ENCODE measurements at regions not wholly inside any gene's neighbourhood (a gene's known extent, or its start where the extent isn't known, plus 50 kb on each side); places are given as distances from the start of the nearest gene placed in this dataset.

- no peak for DNase-seq
Measured at GRCh38 chr11:95690100-95690499, 99.5 kb downstream of the FAM76B start.

GRCh38 chr11:95688501-95689222 lies 100.9 kb downstream of the FAM76B start:
- DNase-seq: no peak

GRCh38 chr11:95688015-95688414 lies 101.6 kb downstream of the FAM76B start:
- DNase-seq: no peak

- no peak for DNase-seq
Measured at GRCh38 chr11:95686265-95686664, 103.3 kb downstream of the FAM76B start.

- no peak for DNase-seq
Measured at GRCh38 chr11:95684701-95685100, 104.9 kb downstream of the FAM76B start.

- DNase-seq: no peak
Measured at GRCh38 chr11:95684170-95684569, 105.4 kb downstream of the FAM76B start.

- no peak for DNase-seq
Measured at GRCh38 chr11:95682552-95682951, 107.0 kb downstream of the FAM76B start.

- DNase-seq: no peak
Measured at GRCh38 chr11:95680169-95680929, 109.2 kb downstream of the FAM76B start.

GRCh38 chr11:95678988-95679387 lies 110.6 kb downstream of the FAM76B start:
- DNase-seq: no peak

GRCh38 chr11:95676308-95676707 lies 113.3 kb downstream of the FAM76B start:
- no peak for DNase-seq

GRCh38 chr11:95675585-95675984 lies 114.0 kb downstream of the FAM76B start:
- DNase-seq: no peak

GRCh38 chr11:95674657-95675358 lies 114.8 kb downstream of the FAM76B start:
- no peak for DNase-seq

- DNase-seq: no peak
Measured at GRCh38 chr11:95671768-95672167, 117.8 kb downstream of the FAM76B start.

GRCh38 chr11:95668131-95668530 lies 121.5 kb downstream of the FAM76B start:
- DNase-seq: no peak

GRCh38 chr11:95661162-95661561 lies 128.4 kb downstream of the FAM76B start:
- no peak for DNase-seq

- DNase-seq: no peak
Measured at GRCh38 chr11:95660038-95660437, 129.5 kb downstream of the FAM76B start.

GRCh38 chr11:95659088-95659487 lies 130.5 kb downstream of the FAM76B start:
- DNase-seq: no peak

- DNase-seq: no peak
Measured at GRCh38 chr11:95655536-95655935, 134.0 kb downstream of the FAM76B start.

GRCh38 chr11:95653680-95654079 lies 135.9 kb downstream of the FAM76B start:
- no peak for DNase-seq

- DNase-seq: no peak
Measured at GRCh38 chr11:95653099-95653498, 136.5 kb downstream of the FAM76B start.

GRCh38 chr11:95652002-95652472 lies 137.5 kb downstream of the FAM76B start:
- DNase-seq: no peak

GRCh38 chr11:95650276-95650675 lies 139.3 kb downstream of the FAM76B start:
- DNase-seq: no peak

GRCh38 chr11:95647871-95648270 lies 141.7 kb downstream of the FAM76B start:
- no peak for DNase-seq

- DNase-seq: no peak
Measured at GRCh38 chr11:95647355-95647754, 142.2 kb downstream of the FAM76B start.
